Naive thymus-derived CD8-positive, alpha-beta T cell (primary cell): ENCODE measurements at regions not wholly inside any gene's neighbourhood (a gene's known extent, or its start where the extent isn't known, plus 50 kb on each side); places are given as distances from the start of the nearest gene placed in this dataset.

Experiments
- ATAC-seq, 2 donors: fragments of 150-1000 bp; cut with Tn5 transposase in 1 of 2; sonication (Bioruptor Pico), chemical (Tn5 transposase) in 1 of 2; 1 replicate in 1 of 2; 2 replicates in 1 of 2; pipeline ENCODE4 v1.10.0; 2021; ENCODE audit warnings: mild to moderate bottlenecking in 2 of 2, moderate library complexity in 2 of 2
- POLR2A ChIA-PET: fragments of 350-600 bp; sonication (Branson Sonifier 250); formaldehyde crosslinking; loops from one replicate; lab custom pipeline; 2021; ENCODE audit warnings: antibody characterized with exemption; lab: Charles Lee
- DNase-seq, 10 donors: peaks; one replicate each; pipeline versions ENCODE4 v3.0.0 to v3.0.0-alpha.2; 2020 to 2022
- H3K27ac Mint-ChIP-seq, 10 donors: one replicate each; pipeline ENCODE4 v1.8.0; 2020 to 2022; ENCODE audit warnings: mild to moderate bottlenecking in 10 of 10, mixed read lengths in 10 of 10, moderate library complexity in 4 of 10, inconsistent platforms in 1 of 10
- H3K27me3 Mint-ChIP-seq, 5 donors: one replicate each; pipeline ENCODE4 v1.8.0; 2021 to 2022; ENCODE audit warnings: mixed read lengths in 5 of 5
- H3K36me3 Mint-ChIP-seq, 3 donors: one replicate each; pipeline ENCODE4 v1.8.0; 2020 to 2022; ENCODE audit warnings: mixed read lengths in 3 of 3, mild to moderate bottlenecking in 2 of 3, inconsistent platforms in 1 of 3
- H3K4me1 Mint-ChIP-seq, 4 donors: one replicate each; pipeline ENCODE4 v1.8.0; 2021 to 2022; ENCODE audit warnings: mixed read lengths in 4 of 4
- H3K4me3 Mint-ChIP-seq, 10 donors: one replicate each; pipeline ENCODE4 v1.8.0; 2020 to 2022; ENCODE audit warnings: mild to moderate bottlenecking in 10 of 10, mixed read lengths in 10 of 10, moderate library complexity in 6 of 10, inconsistent platforms in 1 of 10
- H3K9me3 Mint-ChIP-seq, 9 donors: one replicate each; pipeline ENCODE4 v1.8.0; 2020 to 2022; ENCODE audit warnings: mixed read lengths in 9 of 9, mild to moderate bottlenecking in 3 of 9, inconsistent platforms in 1 of 9, moderate library complexity in 1 of 9

GRCh38 chr19:27671876-27672275 is 1541.1 kb downstream of the UQCRFS1 start:
- peaks cover 6 to 75% (median 45%) of the 10 kb centered on the region in 9 donors for H3K9me3 Mint-ChIP-seq

GRCh38 chr19:27660428-27660827 is 1552.5 kb downstream of the UQCRFS1 start:
- ATAC-seq (no peak), DNase-seq (no peak)
- H3K4me3 Mint-ChIP-seq: no peak overlapping the region
- POLR2A ChIA-PET: no interaction called here
- H3K27me3 Mint-ChIP-seq: no peaks in the 10 kb centered on the region
- peaks cover 0 to 44% (median 3%) of the 10 kb centered on the region in 3 donors for H3K36me3 Mint-ChIP-seq
- no peak overlapping the region for H3K27ac Mint-ChIP-seq
- H3K4me1 Mint-ChIP-seq: no peaks in the 10 kb centered on the region
- H3K9me3 Mint-ChIP-seq: peaks cover 22 to 91% (median 52%) of the 10 kb centered on the region in 9 donors

More at GRCh38 chr19:27671876-27672275, 1541.1 kb downstream of the UQCRFS1 start:
- Mint-ChIP-seq H3K27me3 (no peaks in the 10 kb centered on the region), H3K36me3 (peaks cover 0 to 37% (median 0%) of the 10 kb centered on the region in 3 donors), H3K4me1 (no peaks in the 10 kb centered on the region), H3K27ac (no peak overlapping the region), H3K4me3 (no peak overlapping the region)
- POLR2A ChIA-PET: no interaction called here
- DNase-seq (peak in 1 of 10 donors; percentile 4), ATAC-seq (no peak)

GRCh38 chr19:27657271-27658051 is 1555.5 kb downstream of the UQCRFS1 start:
- Mint-ChIP-seq H3K27ac (no peak overlapping the region), H3K27me3 (no peaks in the 10 kb centered on the region), H3K4me1 (no peaks in the 10 kb centered on the region), H3K4me3 (no peak overlapping the region), H3K36me3 (peaks cover 0 to 47% (median 3%) of the 10 kb centered on the region in 3 donors), H3K9me3 (peaks cover 26 to 90% (median 64%) of the 10 kb centered on the region in 9 donors)
- POLR2A ChIA-PET: no interaction called here
- DNase-seq (no peak), ATAC-seq (no peak)

- Mint-ChIP-seq H3K4me1 (no peaks in the 10 kb centered on the region), H3K27me3 (no peaks in the 10 kb centered on the region), H3K36me3 (peaks cover 0 to 62% (median 3%) of the 10 kb centered on the region in 3 donors), H3K4me3 (no peak overlapping the region), H3K9me3 (peaks cover 31 to 96% (median 68%) of the 10 kb centered on the region in 9 donors), H3K27ac (no peak overlapping the region)
- no peak for ATAC-seq
- POLR2A ChIA-PET: no interaction called here
- DNase-seq: no peak
Observed at GRCh38 chr19:27654266-27654990, 1558.5 kb downstream of the UQCRFS1 start.

GRCh38 chr19:27652796-27653195 is 1560.2 kb downstream of the UQCRFS1 start:
- Mint-ChIP-seq H3K9me3 (peaks cover 29 to 93% (median 66%) of the 10 kb centered on the region in 9 donors), H3K4me1 (no peaks in the 10 kb centered on the region), H3K27me3 (no peaks in the 10 kb centered on the region), H3K4me3 (no peak overlapping the region), H3K36me3 (peaks cover 0 to 55% (median 3%) of the 10 kb centered on the region in 3 donors), H3K27ac (no peak overlapping the region)
- DNase-seq: no peak
- POLR2A ChIA-PET: no interaction called here
- no peak for ATAC-seq

GRCh38 chr19:27652281-27652680 is 1560.7 kb downstream of the UQCRFS1 start:
- no peak overlapping the region for H3K4me3 Mint-ChIP-seq
- POLR2A ChIA-PET: no interaction called here
- no peaks in the 10 kb centered on the region for H3K4me1 Mint-ChIP-seq
- H3K9me3 Mint-ChIP-seq: peaks cover 29 to 93% (median 66%) of the 10 kb centered on the region in 9 donors
- H3K27ac Mint-ChIP-seq: no peak overlapping the region
- no peaks in the 10 kb centered on the region for H3K27me3 Mint-ChIP-seq
- peaks cover 0 to 52% (median 3%) of the 10 kb centered on the region in 3 donors for H3K36me3 Mint-ChIP-seq
- no peak for ATAC-seq
- DNase-seq: no peak

- H3K27ac Mint-ChIP-seq: no peak overlapping the region
- no peak for ATAC-seq
- H3K9me3 Mint-ChIP-seq: peaks cover 18 to 56% (median 38%) of the 10 kb centered on the region in 9 donors
- DNase-seq: no peak
- POLR2A ChIA-PET: no interaction called here
- H3K36me3 Mint-ChIP-seq: peaks cover 0 to 30% (median 0%) of the 10 kb centered on the region in 3 donors
- no peak overlapping the region for H3K4me3 Mint-ChIP-seq
- H3K27me3 Mint-ChIP-seq: no peaks in the 10 kb centered on the region
- no peaks in the 10 kb centered on the region for H3K4me1 Mint-ChIP-seq
Observed at GRCh38 chr19:27647423-27647822, 1565.5 kb downstream of the UQCRFS1 start.

GRCh38 chr19:27635401-27635800 is 1577.5 kb downstream of the UQCRFS1 start:
- no peak for ATAC-seq
- Mint-ChIP-seq H3K4me3 (no peak overlapping the region), H3K36me3 (peaks cover 0 to 16% (median 0%) of the 10 kb centered on the region in 3 donors), H3K27me3 (no peaks in the 10 kb centered on the region), H3K9me3 (peaks cover 0 to 69% (median 38%) of the 10 kb centered on the region in 9 donors), H3K27ac (no peak overlapping the region), H3K4me1 (no peaks in the 10 kb centered on the region)
- DNase-seq: no peak
- POLR2A ChIA-PET: no interaction called here

GRCh38 chr19:27618006-27618405 is 1594.9 kb downstream of the UQCRFS1 start:
- Mint-ChIP-seq H3K4me1 (no peaks in the 10 kb centered on the region), H3K27me3 (no peaks in the 10 kb centered on the region), H3K27ac (no peak overlapping the region), H3K36me3 (peaks cover 0 to 36% (median 33%) of the 10 kb centered on the region in 3 donors), H3K9me3 (peaks cover 15 to 98% (median 43%) of the 10 kb centered on the region in 9 donors), H3K4me3 (no peak overlapping the region)
- ATAC-seq (no peak), DNase-seq (no peak)
- POLR2A ChIA-PET: no interaction called here

- Mint-ChIP-seq H3K36me3 (peaks cover 0 to 14% (median 8%) of the 10 kb centered on the region in 3 donors), H3K9me3 (peaks cover 13 to 79% (median 44%) of the 10 kb centered on the region in 9 donors), H3K27ac (no peak overlapping the region), H3K4me3 (no peak overlapping the region), H3K27me3 (peaks cover 0 to 5% (median 0%) of the 10 kb centered on the region in 5 donors), H3K4me1 (no peaks in the 10 kb centered on the region)
- no peak for ATAC-seq
- POLR2A ChIA-PET: no interaction called here
- no peak for DNase-seq
Observed at GRCh38 chr19:27580906-27581305, 1632.0 kb downstream of the UQCRFS1 start.
